GM12878 (cell line): ENCODE measurements at regions not wholly inside any gene's neighbourhood (a gene's known extent, or its start where the extent isn't known, plus 50 kb on each side); places are given as distances from the start of the nearest gene placed in this dataset.

Experiments used
- ATAC-seq: fragments of 200-7000 bp; cut with Tn5 transposase; 3 replicates; pipeline ENCODE4 v1.9.1; 2020; ENCODE audit warnings: mild to moderate bottlenecking, moderate library complexity
- BruUV-seq: library from RNA; stranded (reverse); fragments of 400-500 nt; replicated peaks from 2 replicates; lab custom pipeline; 2021; lab: Mats Ljungman, UMichigan
- CTCF ChIA-PET: fragments of 300-600 bp; sonication (Branson Sonifier 250); formaldehyde crosslinking; extraction: SDS; loops from one replicate; lab custom pipeline; 2021; ENCODE audit warnings: inconsistent platforms; lab: Yijun Ruan, JAX
- POLR2A ChIA-PET: fragments of 350-600 bp; formaldehyde crosslinking; extraction: SDS; loops from one replicate; lab custom pipeline; 2021; ENCODE audit warnings: inconsistent platforms; lab: Charles Lee
- RAD21 ChIA-PET: fragments of 300-600 bp; sonication (Branson Sonifier 250); formaldehyde crosslinking; loops from one replicate; lab custom pipeline; 2023; ENCODE audit warnings: antibody characterized with exemption; ENCODE audit not compliant: unreplicated experiment; lab: Charles Lee
- SMC1A ChIA-PET: fragments of 300-600 bp; sonication (Branson Sonifier 250); formaldehyde crosslinking; loops from one replicate; lab custom pipeline; 2023; ENCODE audit not compliant: unreplicated experiment, uncharacterized antibody; lab: Charles Lee
- DNase-seq: peaks from one replicate; pipeline ENCODE4 v3.0.0-alpha.2; 2011; ENCODE audit warnings: low read depth, low spot score
- FAIRE-seq: peaks from 3 replicates; lab custom pipeline; 2011; peaks lifted over from hg19 to GRCh38; lab: Jason Lieb, UNC
- H2AFZ ChIP-seq: 2 replicates; pipeline ENCODE4 v1.6.0; 2011; ENCODE audit warnings: low read depth, low read length, control low read depth; ENCODE audit not compliant: control insufficient read depth
- H3K27ac ChIP-seq: 2 replicates; pipeline ENCODE4 v1.5.1; 2011; ENCODE audit warnings: control low read depth; ENCODE audit not compliant: control insufficient read depth, insufficient read depth
- H3K27me3 ChIP-seq, 2 experiments: replicated peaks in 1 of 2; 2 replicates each; pipeline versions ENCODE4 v1.6.0 to v1.6.1; 2011; ENCODE audit warnings: low read length in 1 of 2; ENCODE audit not compliant: control insufficient read depth in 2 of 2, insufficient read depth in 2 of 2
- H3K36me3 ChIP-seq, 2 experiments: 2 replicates each; pipeline ENCODE4 v1.5.1; 2011; ENCODE audit warnings: low read length in 1 of 2; ENCODE audit not compliant: control insufficient read depth in 2 of 2, insufficient read depth in 2 of 2
- H3K4me1 ChIP-seq: 2 replicates; pipeline ENCODE4 v1.6.1; 2011; ENCODE audit warnings: mild to moderate bottlenecking, low read length, moderate library complexity, mixed read lengths; ENCODE audit not compliant: control insufficient read depth, insufficient read depth
- H3K4me2 ChIP-seq: 2 replicates; pipeline ENCODE4 v1.6.0; 2011; ENCODE audit warnings: control low read depth; ENCODE audit not compliant: control insufficient read depth, insufficient read depth
- H3K4me3 ChIP-seq: fragments of 200-600 bp; sonication (generic); 2 replicates; pipeline ENCODE4 v1.5.1; 2016
- H3K79me2 ChIP-seq: 2 replicates; pipeline ENCODE4 v1.6.0; 2011; ENCODE audit warnings: low read length; ENCODE audit not compliant: control insufficient read depth, insufficient read depth
- H3K9ac ChIP-seq: 2 replicates; pipeline ENCODE4 v1.8.0; 2011; ENCODE audit warnings: low read length, control low read depth, mixed read lengths; ENCODE audit not compliant: control insufficient read depth, insufficient read depth
- H3K9me3 ChIP-seq: replicated peaks from 3 replicates; pipeline ENCODE4 v1.5.1; 2011; ENCODE audit warnings: mild to moderate bottlenecking, low read length; ENCODE audit not compliant: control insufficient read depth, insufficient read depth
- H4K20me1 ChIP-seq: 2 replicates; pipeline ENCODE4 v1.6.0; 2011; ENCODE audit not compliant: control insufficient read depth, insufficient read depth
- ATF3 ChIP-seq: IDR thresholded peaks from 2 replicates; pipeline ENCODE4 v1.6.1; 2011; ENCODE audit warnings: low read depth, mild to moderate bottlenecking, low read length, moderate library complexity, borderline replicate concordance; ENCODE audit errors: extremely low read depth
- ELK1 ChIP-seq: IDR thresholded peaks from 2 replicates; pipeline ENCODE4 v1.6.1; 2012; ENCODE audit warnings: low read depth, low read length, improper control_type of control experiment
- FOXK2 ChIP-seq: fragments of 450-650 bp; IDR thresholded peaks from 2 replicates; pipeline ENCODE4 v1.6.1; 2017; ENCODE audit warnings: mild to moderate bottlenecking, moderate library complexity
- IRF3 ChIP-seq: fragments of 450-650 bp; IDR thresholded peaks from 2 replicates; pipeline ENCODE4 v1.6.1; 2014; ENCODE audit warnings: mild to moderate bottlenecking
- MEF2A ChIP-seq: IDR thresholded peaks from 2 replicates; pipeline ENCODE4 v1.6.1; 2011; ENCODE audit warnings: low read depth, mild to moderate bottlenecking, low read length, moderate library complexity; ENCODE audit not compliant: insufficient read depth
- MYC ChIP-seq: IDR thresholded peaks from 2 replicates; pipeline ENCODE4 v1.6.1; 2011; ENCODE audit warnings: mild to moderate bottlenecking, low read length, moderate library complexity, inconsistent platforms; ENCODE audit not compliant: insufficient read depth, insufficient replicate concordance, insufficient read length, severe bottlenecking
- NKRF ChIP-seq: fragments of 450-650 bp; conservative IDR thresholded peaks from 2 replicates; pipeline ENCODE4 v1.6.1; 2017; ENCODE audit warnings: mild to moderate bottlenecking, moderate library complexity
- NRF1 ChIP-seq: conservative IDR thresholded peaks from 2 replicates; pipeline ENCODE4 v1.6.1; 2011; ENCODE audit warnings: mild to moderate bottlenecking, low read depth, low read length, improper control_type of control experiment
- RBBP5 ChIP-seq: fragments of 200-600 bp; sonication (generic); conservative IDR thresholded peaks from 2 replicates; pipeline ENCODE4 v1.6.1; 2016
- SKIL ChIP-seq: fragments of 450-650 bp; IDR thresholded peaks from 2 replicates; pipeline ENCODE4 v1.6.1; 2017; ENCODE audit warnings: mild to moderate bottlenecking, low read depth, inconsistent platforms; ENCODE audit not compliant: poor library complexity, severe bottlenecking
- SMAD1 ChIP-seq: fragments of 450-650 bp; IDR thresholded peaks from 2 replicates; pipeline ENCODE4 v1.6.1; 2018; ENCODE audit warnings: mild to moderate bottlenecking, low read depth; ENCODE audit not compliant: partially characterized antibody
- SUZ12 ChIP-seq: fragments of 200-600 bp; sonication (generic); IDR thresholded peaks from one replicate; pipeline ENCODE4 v1.6.1; 2018; ENCODE audit warnings: antibody characterized with exemption, mild to moderate bottlenecking; ENCODE audit not compliant: unreplicated experiment
- WGBS: methylation state at CpG from one replicate; pipeline ENCODE4 v1.1.6; 2016; ENCODE audit warnings: low lambda C conversion rate; ENCODE audit not compliant: insufficient replicate concordance, insufficient coverage; ENCODE audit errors: missing lambda C conversion rate; 5-methylcytosine and 5-hydroxymethylcytosine counted together
- in situ Hi-C: fragments of 300-500 bp; cut with MboI; formaldehyde crosslinking; loops from 9 replicates; pipeline ENCODE4 v1.14.3; 2018; ENCODE audit warnings: mixed read lengths
- intact Hi-C: fragments of 100-400 bp; cut with micrococcal nuclease; formaldehyde crosslinking; loops from one replicate; pipeline ENCODE4 v1.14.2; 2022; ENCODE audit not compliant: unreplicated experiment

- no peak for TF ChIP-seq NRF1
Observed at GRCh38 chr2:145797692-145798091, 1277.8 kb upstream of the ZEB2 start (continued).

- ChIA-PET SMC1A (interaction anchor here (1.0 kb wide), 2 partner anchors 12 to 32 kb away, joined by 3 read pairs; no protein-coding TSS in a partner anchor), CTCF (no interaction called here), POLR2A (no interaction called here), RAD21 (no interaction called here)
- H3K27ac ChIP-seq, result no peak overlapping the region
- no peaks in the 10 kb centered on the region for H4K20me1 ChIP-seq
- 0% methylated on average over 3 of the region's 3 CpGs for WGBS
- no peak for FAIRE-seq
- no peak for DNase-seq
- no peak overlapping the region for H3K9ac ChIP-seq
- no TSS peak for BruUV-seq
- no peak for ATAC-seq
- in situ Hi-C loops (no loop called here), intact Hi-C loops (no loop called here)
- no peaks in the 10 kb centered on the region for H3K4me1 ChIP-seq
- no peaks in the 10 kb centered on the region for H3K9me3 ChIP-seq
- H2AFZ ChIP-seq, result no peak overlapping the region
- H3K36me3 ChIP-seq, result no peaks in the 10 kb centered on the region
- no peak overlapping the region for H3K4me3 ChIP-seq
- H3K4me2 ChIP-seq, result no peak overlapping the region
- H3K79me2 ChIP-seq, result no peaks in the 10 kb centered on the region
- H3K27me3 ChIP-seq, result no peaks in the 10 kb centered on the region
- no peak for TF ChIP-seq MEF2A
- no peak for TF ChIP-seq MYC
- TF ChIP-seq SUZ12, result no peak
- no peak for TF ChIP-seq IRF3
- TF ChIP-seq NKRF, result no peak
- TF ChIP-seq SMAD1, result no peak
- TF ChIP-seq ELK1, result no peak
- no peak for TF ChIP-seq RBBP5
- TF ChIP-seq SKIL, result no peak
- no peak for TF ChIP-seq ATF3
- no peak for TF ChIP-seq FOXK2
Observed at GRCh38 chr2:145792745-145793144, 1272.8 kb upstream of the ZEB2 start.
